Astrocyte (in vitro differentiated cells and primary cell): ENCODE measurements at regions not wholly inside any gene's neighbourhood (a gene's known extent, or its start where the extent isn't known, plus 50 kb on each side); places are given as distances from the start of the nearest gene placed in this dataset.

Source experiments
- DNase-seq: peaks from one replicate; pipeline ENCODE4 v3.0.0-alpha.2; 2010; ENCODE audit warnings: low read depth
- FAIRE-seq: peaks from 2 replicates; lab custom pipeline; 2011; peaks lifted over from hg19 to GRCh38; lab: Jason Lieb, UNC
- H2AFZ ChIP-seq: 2 replicates; pipeline ENCODE4 v1.6.0; 2012; ENCODE audit warnings: low read depth, low read length, inconsistent platforms
- H3K27ac ChIP-seq: 2 replicates; pipeline ENCODE4 v1.5.1; 2011; ENCODE audit warnings: low read depth, low read length, inconsistent platforms
- H3K27me3 ChIP-seq: 2 replicates; pipeline ENCODE4 v1.6.0; 2011; ENCODE audit warnings: low read length, inconsistent platforms; ENCODE audit not compliant: insufficient read depth
- H3K36me3 ChIP-seq: 2 replicates; pipeline ENCODE4 v1.5.1; 2011; ENCODE audit warnings: low read length, inconsistent platforms; ENCODE audit not compliant: insufficient read depth
- H3K4me1 ChIP-seq: 2 replicates; pipeline ENCODE4 v1.5.1; 2011; ENCODE audit warnings: low read length, inconsistent platforms; ENCODE audit not compliant: insufficient read depth
- H3K4me2 ChIP-seq: 2 replicates; pipeline ENCODE4 v1.6.0; 2012; ENCODE audit warnings: low read length, inconsistent platforms
- H3K4me3 ChIP-seq: 2 replicates; pipeline ENCODE4 v1.5.1; 2011; ENCODE audit warnings: low read depth, mild to moderate bottlenecking, low read length, inconsistent platforms; ENCODE audit not compliant: insufficient read depth
- H3K79me2 ChIP-seq: 2 replicates; pipeline ENCODE4 v1.6.0; 2012; ENCODE audit warnings: mild to moderate bottlenecking, low read length, inconsistent platforms; ENCODE audit not compliant: insufficient read depth
- H3K9ac ChIP-seq: 2 replicates; pipeline ENCODE4 v1.6.0; 2012; ENCODE audit warnings: mild to moderate bottlenecking, low read length, inconsistent platforms
- H3K9me3 ChIP-seq: 2 replicates; pipeline ENCODE4 v1.5.1; 2012; ENCODE audit warnings: low read depth, mild to moderate bottlenecking, low read length, inconsistent platforms; ENCODE audit not compliant: insufficient read depth
- H4K20me1 ChIP-seq: 2 replicates; pipeline ENCODE4 v1.6.0; 2012; ENCODE audit warnings: low read length, inconsistent platforms; ENCODE audit not compliant: insufficient read depth
- H3K27ac Mint-ChIP-seq: one replicate; pipeline ENCODE4 v1.8.0; 2021; ENCODE audit warnings: mild to moderate bottlenecking, mixed read lengths; ENCODE audit not compliant: unreplicated experiment
- H3K27me3 Mint-ChIP-seq: one replicate; pipeline ENCODE4 v1.8.0; 2021; ENCODE audit warnings: low read depth, mixed read lengths; ENCODE audit not compliant: unreplicated experiment
- H3K36me3 Mint-ChIP-seq: one replicate; pipeline ENCODE4 v1.8.0; 2021; ENCODE audit warnings: low read depth, mixed read lengths; ENCODE audit not compliant: unreplicated experiment
- H3K4me1 Mint-ChIP-seq: one replicate; pipeline ENCODE4 v1.8.0; 2021; ENCODE audit warnings: low read depth, mixed read lengths; ENCODE audit not compliant: unreplicated experiment
- H3K4me3 Mint-ChIP-seq: one replicate; pipeline ENCODE4 v1.8.0; 2021; ENCODE audit warnings: mild to moderate bottlenecking, moderate library complexity, mixed read lengths; ENCODE audit not compliant: unreplicated experiment
- H3K9me3 Mint-ChIP-seq: one replicate; pipeline ENCODE4 v1.8.0; 2021; ENCODE audit warnings: mild to moderate bottlenecking, mixed read lengths; ENCODE audit not compliant: unreplicated experiment
- EZH2 ChIP-seq: IDR thresholded peaks from 2 replicates; pipeline ENCODE4 v1.6.1; 2012; ENCODE audit warnings: mild to moderate bottlenecking, low read length, inconsistent platforms; ENCODE audit not compliant: insufficient read depth
- TF ChIP-seq, protein P1 (sequence below): IDR thresholded peaks from 2 replicates; pipeline ENCODE4 v1.5.1; 2011; ENCODE audit warnings: low read depth, mild to moderate bottlenecking, inconsistent platforms, low read length, moderate library complexity; ENCODE audit not compliant: insufficient read depth

DNA sequence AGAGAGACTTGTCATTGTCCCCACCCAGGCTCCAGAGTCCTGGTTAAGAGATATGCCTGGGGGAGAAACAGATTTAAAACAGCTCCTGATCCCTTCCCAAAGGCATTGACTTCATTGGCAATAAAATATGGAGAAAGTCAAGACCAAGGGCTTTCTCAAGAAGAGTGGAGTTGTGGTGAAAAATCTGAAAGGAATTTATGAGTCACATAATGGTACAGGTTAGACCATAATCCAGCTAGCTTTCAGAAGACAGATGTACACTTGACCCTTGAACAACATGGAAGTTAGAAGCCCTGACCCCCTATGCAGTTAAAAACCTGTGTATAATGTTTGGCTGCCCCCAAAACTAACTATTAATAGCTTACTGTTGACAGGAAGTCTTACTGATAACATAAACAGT, 599.1 kb upstream of the SOX11 start:
- H4K20me1 ChIP-seq, result no peaks in the 10 kb centered on the region
- DNase-seq (no peak), FAIRE-seq (no peak)
- Mint-ChIP-seq H3K27ac (no peak overlapping the region), H3K27me3 (no peaks in the 10 kb centered on the region), H3K36me3 (no peaks in the 10 kb centered on the region), H3K4me3 (no peak overlapping the region), H3K4me1 (no peaks in the 10 kb centered on the region), H3K9me3 (no peaks in the 10 kb centered on the region)
- no peaks in the 10 kb centered on the region for H3K36me3 ChIP-seq
- H3K9ac ChIP-seq, result no peak overlapping the region
- H3K4me2 ChIP-seq, result no peak overlapping the region
- no peaks in the 10 kb centered on the region for H3K27me3 ChIP-seq
- H3K4me1 ChIP-seq, result no peaks in the 10 kb centered on the region
- H3K9me3 ChIP-seq, result no peaks in the 10 kb centered on the region
- H3K27ac ChIP-seq, result no peak overlapping the region
- no peaks in the 10 kb centered on the region for H3K79me2 ChIP-seq
- TF ChIP-seq, protein P1, sequence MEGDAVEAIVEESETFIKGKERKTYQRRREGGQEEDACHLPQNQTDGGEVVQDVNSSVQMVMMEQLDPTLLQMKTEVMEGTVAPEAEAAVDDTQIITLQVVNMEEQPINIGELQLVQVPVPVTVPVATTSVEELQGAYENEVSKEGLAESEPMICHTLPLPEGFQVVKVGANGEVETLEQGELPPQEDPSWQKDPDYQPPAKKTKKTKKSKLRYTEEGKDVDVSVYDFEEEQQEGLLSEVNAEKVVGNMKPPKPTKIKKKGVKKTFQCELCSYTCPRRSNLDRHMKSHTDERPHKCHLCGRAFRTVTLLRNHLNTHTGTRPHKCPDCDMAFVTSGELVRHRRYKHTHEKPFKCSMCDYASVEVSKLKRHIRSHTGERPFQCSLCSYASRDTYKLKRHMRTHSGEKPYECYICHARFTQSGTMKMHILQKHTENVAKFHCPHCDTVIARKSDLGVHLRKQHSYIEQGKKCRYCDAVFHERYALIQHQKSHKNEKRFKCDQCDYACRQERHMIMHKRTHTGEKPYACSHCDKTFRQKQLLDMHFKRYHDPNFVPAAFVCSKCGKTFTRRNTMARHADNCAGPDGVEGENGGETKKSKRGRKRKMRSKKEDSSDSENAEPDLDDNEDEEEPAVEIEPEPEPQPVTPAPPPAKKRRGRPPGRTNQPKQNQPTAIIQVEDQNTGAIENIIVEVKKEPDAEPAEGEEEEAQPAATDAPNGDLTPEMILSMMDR, result no peak
- no peak overlapping the region for H3K4me3 ChIP-seq
- no peak overlapping the region for H2AFZ ChIP-seq

DNA sequence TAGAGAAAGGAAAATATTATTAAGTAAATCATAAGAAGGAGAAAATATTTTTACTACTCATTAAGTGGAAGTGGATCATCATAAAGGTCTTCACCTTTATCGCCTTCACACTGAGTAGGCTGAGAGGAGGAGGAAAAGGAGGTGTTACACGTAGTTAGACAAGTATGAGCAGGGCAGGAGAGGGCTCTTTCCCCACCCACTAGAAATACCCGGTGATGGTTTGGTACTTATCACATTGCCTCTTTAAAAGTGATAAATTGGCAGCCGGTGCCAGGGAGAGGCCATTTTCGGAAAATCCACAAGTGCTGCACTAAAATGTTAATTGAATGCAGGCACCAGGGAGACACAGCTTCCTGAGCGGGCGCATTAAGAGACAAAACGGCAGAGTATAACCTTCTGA, 598.7 kb upstream of the SOX11 start:
- Histone ChIP-seq H3K9ac (no peak overlapping the region), H3K27me3 (no peaks in the 10 kb centered on the region), H2AFZ (no peak overlapping the region), H3K4me1 (no peaks in the 10 kb centered on the region), H4K20me1 (no peaks in the 10 kb centered on the region), H3K79me2 (no peaks in the 10 kb centered on the region), H3K36me3 (no peaks in the 10 kb centered on the region), H3K9me3 (no peaks in the 10 kb centered on the region), H3K4me2 (no peak overlapping the region), H3K27ac (no peak overlapping the region), H3K4me3 (no peak overlapping the region)
- TF ChIP-seq, protein P1, result no peak
- no peak for TF ChIP-seq EZH2
- Mint-ChIP-seq H3K9me3 (no peaks in the 10 kb centered on the region), H3K36me3 (no peaks in the 10 kb centered on the region), H3K4me1 (no peaks in the 10 kb centered on the region), H3K27ac (no peak overlapping the region), H3K27me3 (no peaks in the 10 kb centered on the region), H3K4me3 (no peak overlapping the region)
- FAIRE-seq, result no peak
- DNase-seq, result no peak

DNA sequence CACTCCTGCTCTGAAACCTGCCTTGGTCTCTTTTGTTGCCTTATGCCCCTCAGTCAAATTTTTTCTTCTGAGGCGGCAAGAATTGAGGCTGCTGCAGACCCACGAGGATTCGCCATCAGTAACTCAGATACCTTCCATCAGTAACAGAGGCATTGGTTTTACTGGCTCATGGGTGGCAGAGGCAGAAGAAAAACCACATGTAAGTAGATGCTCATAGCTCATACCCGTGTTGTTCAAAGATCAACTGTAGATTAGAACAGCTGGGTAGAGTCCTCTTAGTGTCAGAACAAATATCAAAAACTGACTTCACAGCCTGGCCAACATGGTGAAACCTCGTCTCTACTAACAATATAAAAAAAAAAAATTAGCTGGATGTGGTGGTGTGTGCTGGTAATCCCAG, 598.0 kb upstream of the SOX11 start:
- Histone ChIP-seq H3K9ac (no peak overlapping the region), H3K4me2 (no peak overlapping the region), H3K4me3 (no peak overlapping the region), H3K9me3 (no peaks in the 10 kb centered on the region), H3K79me2 (no peaks in the 10 kb centered on the region), H3K27me3 (no peaks in the 10 kb centered on the region), H4K20me1 (no peaks in the 10 kb centered on the region), H3K4me1 (no peaks in the 10 kb centered on the region), H2AFZ (no peak overlapping the region), H3K36me3 (no peaks in the 10 kb centered on the region), H3K27ac (no peak overlapping the region)
- Mint-ChIP-seq H3K4me3 (no peak overlapping the region), H3K9me3 (no peaks in the 10 kb centered on the region), H3K27me3 (no peaks in the 10 kb centered on the region), H3K4me1 (no peaks in the 10 kb centered on the region), H3K27ac (no peak overlapping the region), H3K36me3 (no peaks in the 10 kb centered on the region)
- DNase-seq, result no peak
- no peak for TF ChIP-seq EZH2
- TF ChIP-seq, protein P1, result no peak
- no peak for FAIRE-seq
